Vagina (tissue), 2 donors: ENCODE measurements at regions not wholly inside any gene's neighbourhood (a gene's known extent, or its start where the extent isn't known, plus 50 kb on each side); places are given as distances from the start of the nearest gene placed in this dataset.

Experiments
- POLR2A ChIP-seq, 2 donors: fragments of 450-650 bp; IDR thresholded peaks; one replicate each; pipeline ENCODE4 v1.6.1; 2017; ENCODE audit warnings: antibody characterized with exemption in 2 of 2, mild to moderate bottlenecking in 2 of 2, moderate library complexity in 2 of 2
- POLR2AphosphoS5 ChIP-seq, 2 donors: sonication (generic); formaldehyde crosslinking; IDR thresholded peaks; one replicate each; pipeline ENCODE4 v1.9.0; 2017; ENCODE audit warnings: antibody characterized with exemption in 2 of 2, mild to moderate bottlenecking in 2 of 2, low read depth in 1 of 2; ENCODE audit not compliant: insufficient read depth in 1 of 2
- TF ChIP-seq, protein P1 (sequence below), 3 experiments: fragments of 450-650 bp in 2 of 3; fragments of 200-600 bp in 1 of 3; sonication (generic) in 1 of 3; IDR thresholded peaks; one replicate each; pipeline ENCODE4 v1.5.1; 2017 to 2019; ENCODE audit warnings: antibody characterized with exemption in 3 of 3, mild to moderate bottlenecking in 2 of 3, moderate library complexity in 2 of 3

DNA sequence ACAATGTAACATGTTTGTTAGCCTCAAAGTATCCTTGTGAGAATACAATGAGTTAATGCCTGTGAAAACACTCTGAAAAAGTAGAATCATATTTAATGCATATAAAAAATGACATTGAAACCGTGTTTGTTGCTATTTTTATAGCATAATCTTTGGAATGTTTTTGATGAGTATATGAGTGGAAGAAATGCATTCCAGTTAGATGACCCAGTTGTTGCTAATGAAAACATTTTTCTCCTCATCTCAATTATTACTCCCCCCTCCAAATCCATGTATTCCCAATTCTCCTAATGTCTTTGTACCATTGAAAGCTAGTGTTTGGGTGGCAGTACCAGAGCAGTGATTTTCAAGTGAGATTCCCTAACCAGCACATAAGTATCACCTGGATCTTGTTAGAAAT, 67.1 kb upstream of the DSEL start:
- TF ChIP-seq, protein P1, sequence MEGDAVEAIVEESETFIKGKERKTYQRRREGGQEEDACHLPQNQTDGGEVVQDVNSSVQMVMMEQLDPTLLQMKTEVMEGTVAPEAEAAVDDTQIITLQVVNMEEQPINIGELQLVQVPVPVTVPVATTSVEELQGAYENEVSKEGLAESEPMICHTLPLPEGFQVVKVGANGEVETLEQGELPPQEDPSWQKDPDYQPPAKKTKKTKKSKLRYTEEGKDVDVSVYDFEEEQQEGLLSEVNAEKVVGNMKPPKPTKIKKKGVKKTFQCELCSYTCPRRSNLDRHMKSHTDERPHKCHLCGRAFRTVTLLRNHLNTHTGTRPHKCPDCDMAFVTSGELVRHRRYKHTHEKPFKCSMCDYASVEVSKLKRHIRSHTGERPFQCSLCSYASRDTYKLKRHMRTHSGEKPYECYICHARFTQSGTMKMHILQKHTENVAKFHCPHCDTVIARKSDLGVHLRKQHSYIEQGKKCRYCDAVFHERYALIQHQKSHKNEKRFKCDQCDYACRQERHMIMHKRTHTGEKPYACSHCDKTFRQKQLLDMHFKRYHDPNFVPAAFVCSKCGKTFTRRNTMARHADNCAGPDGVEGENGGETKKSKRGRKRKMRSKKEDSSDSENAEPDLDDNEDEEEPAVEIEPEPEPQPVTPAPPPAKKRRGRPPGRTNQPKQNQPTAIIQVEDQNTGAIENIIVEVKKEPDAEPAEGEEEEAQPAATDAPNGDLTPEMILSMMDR (IDR thresholded peaks at IDR 0.05) = no peak
- no peak for TF ChIP-seq POLR2A (IDR thresholded peaks at IDR 0.05)
- TF ChIP-seq POLR2AphosphoS5 (IDR thresholded peaks at IDR 0.05; ENCODE audit: insufficient read depth in 1 of 2, low read depth in 1 of 2) = no peak
